Osteoblast (primary cell): ENCODE measurements at regions not wholly inside any gene's neighbourhood (a gene's known extent, or its start where the extent isn't known, plus 50 kb on each side); places are given as distances from the start of the nearest gene placed in this dataset.
A peak's percentile ranks its signal among the peaks of the same experiment; 100 is the strongest.

Experiments used
- DNase-seq: peaks from one replicate; pipeline ENCODE4 v3.0.0; 2011; ENCODE audit warnings: low spot score, mixed read lengths; ENCODE audit not compliant: insufficient read length; ENCODE audit errors: missing footprints
- H2AFZ ChIP-seq: 2 replicates; pipeline ENCODE4 v1.6.0; 2011; ENCODE audit warnings: mild to moderate bottlenecking, low read length
- H3K27ac ChIP-seq: 2 replicates; pipeline ENCODE4 v1.5.1; 2011; ENCODE audit warnings: mild to moderate bottlenecking, low read depth, low read length, moderate library complexity
- H3K27me3 ChIP-seq: 2 replicates; pipeline ENCODE4 v1.6.0; 2012; ENCODE audit warnings: mild to moderate bottlenecking, control low read depth, inconsistent platforms, low read length, moderate library complexity; ENCODE audit not compliant: insufficient read depth
- H3K36me3 ChIP-seq: 2 replicates; pipeline ENCODE4 v1.5.1; 2011; ENCODE audit warnings: mild to moderate bottlenecking, low read length, control low read depth, moderate library complexity; ENCODE audit not compliant: insufficient read depth
- H3K4me1 ChIP-seq: 2 replicates; pipeline ENCODE4 v1.5.1; 2011; ENCODE audit warnings: mild to moderate bottlenecking, low read length, control low read depth, moderate library complexity; ENCODE audit not compliant: insufficient read depth
- H3K4me2 ChIP-seq: 2 replicates; pipeline ENCODE4 v1.6.0; 2011; ENCODE audit warnings: mild to moderate bottlenecking, low read length; ENCODE audit not compliant: insufficient read depth
- H3K4me3 ChIP-seq: fragments of 200-600 bp; sonication (generic); 3 replicates; pipeline ENCODE4 v1.5.1; 2012; ENCODE audit warnings: mild to moderate bottlenecking, low read length, inconsistent platforms; ENCODE audit not compliant: insufficient read depth
- H3K79me2 ChIP-seq: 2 replicates; pipeline ENCODE4 v1.6.0; 2012; ENCODE audit warnings: mild to moderate bottlenecking, low read length, control low read depth, inconsistent platforms; ENCODE audit not compliant: insufficient read depth
- H3K9me3 ChIP-seq: 2 replicates; pipeline ENCODE4 v1.5.1; 2011; ENCODE audit warnings: low read depth, low read length, control low read depth
- H4K20me1 ChIP-seq: 2 replicates; pipeline ENCODE4 v1.6.0; 2012; ENCODE audit warnings: mild to moderate bottlenecking, low read length, control low read depth; ENCODE audit not compliant: insufficient read depth
- CTCF ChIP-seq: IDR thresholded peaks from 2 replicates; pipeline ENCODE4 v1.5.1; 2011; ENCODE audit warnings: mild to moderate bottlenecking, low read depth, low read length, moderate library complexity; ENCODE audit errors: extremely low read depth

DNA sequence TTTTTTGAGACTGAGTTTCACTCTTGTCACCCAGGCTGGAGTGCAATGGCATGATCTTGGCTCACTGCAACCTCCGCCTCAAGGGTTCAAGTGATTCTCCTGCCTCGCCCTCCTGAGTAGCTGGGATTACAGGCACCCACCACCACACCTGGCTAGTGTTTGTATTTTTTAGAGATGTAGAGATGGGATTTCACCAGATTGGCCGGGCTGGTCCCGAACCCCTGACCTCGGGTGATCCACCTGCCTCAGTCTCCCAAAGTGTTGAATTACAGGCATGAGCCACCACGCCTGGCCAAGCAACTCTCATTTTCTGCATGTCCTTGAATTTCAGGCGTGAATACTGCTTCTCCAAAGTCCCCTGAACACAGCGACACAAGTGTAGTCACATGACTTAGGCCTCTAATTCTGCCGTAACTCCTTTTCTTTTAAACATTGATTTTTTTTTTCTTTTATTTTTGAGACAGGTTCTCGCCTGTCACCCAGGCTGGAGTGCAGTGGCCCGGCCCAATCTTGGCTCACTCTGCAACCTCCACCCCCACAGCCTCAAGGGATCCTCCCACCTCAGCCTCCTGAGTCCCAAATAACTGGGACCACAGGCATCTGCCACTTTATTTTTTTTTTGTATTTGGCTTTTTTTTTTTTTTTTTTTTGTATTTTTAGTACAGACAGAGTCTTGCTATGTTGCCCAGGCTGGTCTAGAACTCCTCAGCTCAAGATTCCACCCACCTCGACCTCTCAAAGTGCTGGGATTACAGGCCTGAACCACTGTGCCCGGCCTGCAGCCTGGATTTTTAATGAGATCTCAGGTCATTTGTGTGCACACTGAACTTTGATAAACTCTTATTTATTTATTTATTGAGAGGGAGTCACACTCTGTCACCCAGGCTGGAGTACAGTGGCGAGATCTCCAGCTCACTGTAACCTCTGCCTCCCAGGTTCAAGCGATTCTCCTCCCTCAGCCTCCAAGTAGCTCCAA, 124.6 kb downstream of the KCNJ18 start:
- peak; percentile 22 for DNase-seq
- Histone ChIP-seq H3K27ac (no peak overlapping the region), H3K9me3 (peaks cover 2% of the 10 kb centered on the region), H3K36me3 (no peaks in the 10 kb centered on the region), H3K79me2 (no peaks in the 10 kb centered on the region), H3K4me1 (no peaks in the 10 kb centered on the region), H3K27me3 (no peaks in the 10 kb centered on the region), H4K20me1 (no peaks in the 10 kb centered on the region), H3K4me3 (no peak overlapping the region), H2AFZ (no peak overlapping the region), H3K4me2 (no peak overlapping the region)
- TF ChIP-seq CTCF, result no peak

GRCh38 chr17:21817791-21818364, 125.6 kb downstream of the KCNJ18 start:
- H3K79me2 ChIP-seq, result no peaks in the 10 kb centered on the region
- no peaks in the 10 kb centered on the region for H3K4me1 ChIP-seq
- no peak overlapping the region for H3K4me2 ChIP-seq
- no peak overlapping the region for H3K4me3 ChIP-seq
- DNase-seq, result peak; percentile 68
- no peaks in the 10 kb centered on the region for H3K27me3 ChIP-seq
- no peaks in the 10 kb centered on the region for H3K36me3 ChIP-seq
- no peak overlapping the region for H3K27ac ChIP-seq
- H4K20me1 ChIP-seq, result no peaks in the 10 kb centered on the region
- peaks cover 3% of the 10 kb centered on the region for H3K9me3 ChIP-seq
- no peak for TF ChIP-seq CTCF
- no peak overlapping the region for H2AFZ ChIP-seq

DNA sequence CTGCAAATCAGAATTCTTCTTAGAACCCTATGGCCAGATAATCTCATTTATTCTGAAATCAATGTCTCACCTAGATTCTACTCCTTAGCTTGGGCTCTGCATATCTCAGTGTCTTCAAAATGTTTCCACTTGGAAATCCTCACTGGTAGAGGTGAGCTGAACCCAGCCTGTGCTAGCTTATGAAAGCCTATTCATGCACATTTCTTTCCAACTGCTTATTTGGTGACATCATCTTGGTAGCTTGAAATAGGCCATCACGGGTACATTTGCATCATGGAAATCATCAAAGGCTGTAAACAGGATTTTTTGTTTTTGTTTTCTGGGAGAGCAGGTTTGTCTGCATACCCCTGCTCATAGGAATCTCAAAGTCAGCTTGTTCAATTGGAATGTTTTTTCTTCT, 130.8 kb downstream of the KCNJ18 start:
- H3K36me3 ChIP-seq, result no peaks in the 10 kb centered on the region
- no peaks in the 10 kb centered on the region for H3K79me2 ChIP-seq
- no peak for TF ChIP-seq CTCF
- DNase-seq, result no peak
- H3K9me3 ChIP-seq, result peaks cover 3% of the 10 kb centered on the region
- no peak overlapping the region for H3K27ac ChIP-seq
- H3K27me3 ChIP-seq, result no peaks in the 10 kb centered on the region
- no peaks in the 10 kb centered on the region for H4K20me1 ChIP-seq
- no peak overlapping the region for H3K4me2 ChIP-seq
- no peaks in the 10 kb centered on the region for H3K4me1 ChIP-seq
- H2AFZ ChIP-seq, result no peak overlapping the region
- H3K4me3 ChIP-seq, result no peak overlapping the region

DNA sequence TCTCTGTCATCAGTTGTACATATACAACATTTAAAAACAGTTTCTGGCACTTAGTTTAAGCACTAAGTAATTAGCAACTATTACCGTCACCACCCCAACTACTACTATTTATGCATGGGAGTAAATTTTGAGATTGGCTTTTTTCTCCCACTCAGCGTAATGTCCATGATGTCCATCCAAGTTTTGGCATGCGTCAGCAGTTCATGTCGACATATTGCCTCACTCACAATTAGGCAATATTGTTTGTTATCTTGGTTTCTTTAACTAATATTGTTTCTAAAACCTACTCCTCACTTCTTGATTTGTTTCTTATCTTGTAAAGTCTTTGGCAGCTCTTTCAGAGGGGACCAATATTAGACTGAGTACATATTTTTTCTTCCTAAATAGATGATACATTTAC, 131.3 kb downstream of the KCNJ18 start:
- Histone ChIP-seq H3K79me2 (no peaks in the 10 kb centered on the region), H4K20me1 (no peaks in the 10 kb centered on the region), H3K4me3 (no peak overlapping the region), H3K4me1 (no peaks in the 10 kb centered on the region), H2AFZ (no peak overlapping the region), H3K36me3 (no peaks in the 10 kb centered on the region), H3K4me2 (no peak overlapping the region), H3K9me3 (peaks cover 3% of the 10 kb centered on the region), H3K27me3 (no peaks in the 10 kb centered on the region), H3K27ac (no peak overlapping the region)
- DNase-seq, result no peak
- TF ChIP-seq CTCF, result no peak
